ENCODE measurements at regions not wholly inside any gene's neighbourhood (a gene's known extent, or its start where the extent isn't known, plus 50 kb on each side); places are given as distances from the start of the nearest gene placed in this dataset.

- no peaks in the 10 kb centered on the region for H3K36me3 ChIP-seq (ENCODE audit: control insufficient read depth, insufficient read depth, low read length)
- no peaks in the 10 kb centered on the region for H3K4me1 ChIP-seq (ENCODE audit: control insufficient read depth, insufficient read depth, low read length, poor library complexity, severe bottlenecking)
- H3K27me3 ChIP-seq (replicated peaks; ENCODE audit: control insufficient read depth, insufficient read depth, low read length, poor library complexity, severe bottlenecking) = no peaks in the 10 kb centered on the region
- no peak overlapping the region for H3K27ac ChIP-seq (ENCODE audit: insufficient read depth, low read length, poor library complexity, severe bottlenecking)
- DNase-seq = no peak
- H3K4me3 ChIP-seq (ENCODE audit: insufficient read depth, low read depth, low read length, poor library complexity, severe bottlenecking) = no peak overlapping the region
- no peaks in the 10 kb centered on the region for H3K9me3 ChIP-seq (ENCODE audit: control insufficient read depth, low read length)
Observed at GRCh38 chr3:17799312-17799711, 56.9 kb upstream of the TBC1D5 start.

GRCh38 chr3:17798000-17798399 is 55.6 kb upstream of the TBC1D5 start:
- H3K27me3 ChIP-seq (replicated peaks; ENCODE audit: control insufficient read depth, insufficient read depth, low read length, poor library complexity, severe bottlenecking) = no peaks in the 10 kb centered on the region

GRCh38 chr3:17795711-17796110 is 53.3 kb upstream of the TBC1D5 start:
- no peak overlapping the region for H3K27ac ChIP-seq (ENCODE audit: insufficient read depth, low read length, poor library complexity, severe bottlenecking)
- no peaks in the 10 kb centered on the region for H3K36me3 ChIP-seq (ENCODE audit: control insufficient read depth, insufficient read depth, low read length)
- H3K9me3 ChIP-seq (ENCODE audit: control insufficient read depth, low read length) = no peaks in the 10 kb centered on the region
- no peak for DNase-seq
- H3K4me3 ChIP-seq (ENCODE audit: insufficient read depth, low read depth, low read length, poor library complexity, severe bottlenecking) = no peak overlapping the region
- H3K4me1 ChIP-seq (ENCODE audit: control insufficient read depth, insufficient read depth, low read length, poor library complexity, severe bottlenecking) = no peaks in the 10 kb centered on the region
- H3K27me3 ChIP-seq (replicated peaks; ENCODE audit: control insufficient read depth, insufficient read depth, low read length, poor library complexity, severe bottlenecking) = no peaks in the 10 kb centered on the region

More at GRCh38 chr3:17798000-17798399, 55.6 kb upstream of the TBC1D5 start:
- no peak for DNase-seq
- Histone ChIP-seq H3K4me1 (ENCODE audit: control insufficient read depth, insufficient read depth, low read length, poor library complexity, severe bottlenecking) (no peaks in the 10 kb centered on the region), H3K9me3 (ENCODE audit: control insufficient read depth, low read length) (no peaks in the 10 kb centered on the region), H3K27ac (ENCODE audit: insufficient read depth, low read length, poor library complexity, severe bottlenecking) (no peak overlapping the region), H3K36me3 (ENCODE audit: control insufficient read depth, insufficient read depth, low read length) (no peaks in the 10 kb centered on the region), H3K4me3 (ENCODE audit: insufficient read depth, low read depth, low read length, poor library complexity, severe bottlenecking) (no peak overlapping the region)

GRCh38 chr3:17795280-17795679 is 52.8 kb upstream of the TBC1D5 start:
- no peaks in the 10 kb centered on the region for H3K9me3 ChIP-seq (ENCODE audit: control insufficient read depth, low read length)
- H3K27ac ChIP-seq (ENCODE audit: insufficient read depth, low read length, poor library complexity, severe bottlenecking) = no peak overlapping the region
- no peak for DNase-seq

GRCh38 chr3:17793542-17794195 is 51.2 kb upstream of the TBC1D5 start:
- Histone ChIP-seq H3K36me3 (ENCODE audit: control insufficient read depth, insufficient read depth, low read length) (no peaks in the 10 kb centered on the region), H3K27ac (ENCODE audit: insufficient read depth, low read length, poor library complexity, severe bottlenecking) (no peak overlapping the region), H3K4me3 (ENCODE audit: insufficient read depth, low read depth, low read length, poor library complexity, severe bottlenecking) (no peak overlapping the region), H3K4me1 (ENCODE audit: control insufficient read depth, insufficient read depth, low read length, poor library complexity, severe bottlenecking) (no peaks in the 10 kb centered on the region), H3K9me3 (ENCODE audit: control insufficient read depth, low read length) (no peaks in the 10 kb centered on the region), H3K27me3 (replicated peaks; ENCODE audit: control insufficient read depth, insufficient read depth, low read length, poor library complexity, severe bottlenecking) (no peaks in the 10 kb centered on the region)
- DNase-seq = no peak

More at GRCh38 chr3:17795280-17795679, 52.8 kb upstream of the TBC1D5 start:
- Histone ChIP-seq H3K4me1 (ENCODE audit: control insufficient read depth, insufficient read depth, low read length, poor library complexity, severe bottlenecking) (no peaks in the 10 kb centered on the region), H3K36me3 (ENCODE audit: control insufficient read depth, insufficient read depth, low read length) (no peaks in the 10 kb centered on the region), H3K27me3 (replicated peaks; ENCODE audit: control insufficient read depth, insufficient read depth, low read length, poor library complexity, severe bottlenecking) (no peaks in the 10 kb centered on the region), H3K4me3 (ENCODE audit: insufficient read depth, low read depth, low read length, poor library complexity, severe bottlenecking) (no peak overlapping the region)
